HepG2 (cell line): ENCODE measurements at regions not wholly inside any gene's neighbourhood (a gene's known extent, or its start where the extent isn't known, plus 50 kb on each side); places are given as distances from the start of the nearest gene placed in this dataset.

Source experiments
- ATAC-seq: fragments of 200-7000 bp; cut with Tn5 transposase; 3 replicates; pipeline ENCODE4 v1.9.1; 2020; ENCODE audit warnings: mild to moderate bottlenecking, moderate library complexity
- BruUV-seq: library from RNA; stranded (reverse); fragments of 400-500 nt; replicated peaks from 2 replicates; lab custom pipeline; 2021; lab: Mats Ljungman, UMichigan
- CTCF ChIA-PET: fragments of 300-600 bp; formaldehyde crosslinking; extraction: SDS; loops from one replicate; lab custom pipeline; 2021; ENCODE audit warnings: low total read pairs, inconsistent platforms, low intra/inter-chr PET ratio; lab: Yijun Ruan, JAX
- POLR2A ChIA-PET: fragments of 350-600 bp; sonication (Branson Sonifier 250); formaldehyde crosslinking; loops from one replicate; lab custom pipeline; 2020; ENCODE audit warnings: antibody characterized with exemption, inconsistent platforms; lab: Yijun Ruan, JAX
- DNase-seq: peaks from one replicate; pipeline ENCODE4 v3.0.0-alpha.2; 2015; ENCODE audit warnings: low spot score
- FAIRE-seq: peaks from 3 replicates; lab custom pipeline; 2011; peaks lifted over from hg19 to GRCh38; lab: Jason Lieb, UNC
- H2AFZ ChIP-seq: one replicate; pipeline ENCODE4 v1.6.1; 2011; ENCODE audit warnings: low read length, inconsistent platforms
- H3K27ac ChIP-seq: fragments of 300-600 bp; 3 replicates; pipeline ENCODE4 v1.8.0; 2011; ENCODE audit warnings: mixed run types, mild to moderate bottlenecking, mixed read lengths, low read length, inconsistent platforms; ENCODE audit not compliant: insufficient read depth; ENCODE audit errors: extremely low read length
- H3K27me3 ChIP-seq, 2 experiments: fragments of 200-600 bp in 1 of 2; 2 replicates in 1 of 2; 3 replicates in 1 of 2; pipeline versions ENCODE4 v1.6.0 to v1.8.0; 2011; ENCODE audit warnings: low read length in 2 of 2, mild to moderate bottlenecking in 2 of 2, moderate library complexity in 2 of 2, inconsistent platforms in 1 of 2; ENCODE audit not compliant: insufficient read depth in 2 of 2, control insufficient read depth in 1 of 2
- H3K36me3 ChIP-seq, 2 experiments: fragments of 200-600 bp in 1 of 2; replicated peaks in 1 of 2; 2 replicates in 1 of 2; 3 replicates in 1 of 2; pipeline versions ENCODE4 v1.5.1 to v1.8.0; 2011; ENCODE audit warnings: low read length in 2 of 2, inconsistent platforms in 1 of 2; ENCODE audit not compliant: insufficient read depth in 2 of 2, control insufficient read depth in 1 of 2
- H3K4me1 ChIP-seq: 2 replicates; pipeline ENCODE4 v1.5.1; 2012; ENCODE audit warnings: low read length, inconsistent platforms; ENCODE audit not compliant: insufficient read depth
- H3K4me2 ChIP-seq: 2 replicates; pipeline ENCODE4 v1.6.0; 2011; ENCODE audit warnings: low read depth, low read length, inconsistent platforms
- H3K4me3 ChIP-seq, 3 experiments: fragments of 200-600 bp in 1 of 3; sonication (generic), shearing (Covaris generic) in 1 of 3; replicated peaks in 1 of 3; 2 replicates each; pipeline ENCODE4 v1.5.1; 2011 to 2016; ENCODE audit warnings: low read length in 3 of 3, inconsistent platforms in 2 of 3, low read depth in 2 of 3, mild to moderate bottlenecking in 2 of 3, control low read depth in 1 of 3, mixed read lengths in 1 of 3; ENCODE audit not compliant: insufficient read depth in 1 of 3
- H3K79me2 ChIP-seq: one replicate; pipeline ENCODE4 v1.6.1; 2011; ENCODE audit warnings: low read length, inconsistent platforms; ENCODE audit not compliant: insufficient read depth
- H3K9ac ChIP-seq: 2 replicates; pipeline ENCODE4 v1.6.0; 2011; ENCODE audit warnings: mild to moderate bottlenecking, low read depth, low read length, inconsistent platforms; ENCODE audit not compliant: insufficient read depth
- H3K9me3 ChIP-seq: 2 replicates; pipeline ENCODE4 v1.5.1; 2012; ENCODE audit warnings: mild to moderate bottlenecking, low read length
- H4K20me1 ChIP-seq: 2 replicates; pipeline ENCODE4 v1.6.0; 2011; ENCODE audit warnings: inconsistent platforms, mild to moderate bottlenecking, low read length, moderate library complexity; ENCODE audit not compliant: insufficient read depth
- ADNP ChIP-seq: sonication (generic); formaldehyde crosslinking; IDR thresholded peaks from 2 replicates; pipeline ENCODE4 v1.4.0; 2020; ENCODE audit warnings: missing genetic modification reagents
- BRCA1 ChIP-seq: sonication (generic); formaldehyde crosslinking; IDR thresholded peaks from 2 replicates; pipeline ENCODE4 v1.4.0; 2020; ENCODE audit warnings: missing genetic modification reagents
- EEA1 ChIP-seq: sonication (generic); formaldehyde crosslinking; IDR thresholded peaks from 2 replicates; pipeline ENCODE4 v1.5.1; 2020; ENCODE audit warnings: mild to moderate bottlenecking, missing genetic modification reagents, borderline replicate concordance
- MED8 ChIP-seq: sonication (generic); formaldehyde crosslinking; IDR thresholded peaks from 2 replicates; pipeline ENCODE4 v1.8.1; 2023; ENCODE audit warnings: mild to moderate bottlenecking, missing genetic modification reagents; ENCODE audit not compliant: insufficient replicate concordance
- MYC ChIP-seq: sonication (generic); formaldehyde crosslinking; IDR thresholded peaks from 2 replicates; pipeline ENCODE4 v1.9.0; 2021; ENCODE audit warnings: missing genetic modification reagents, borderline replicate concordance
- SIX4 ChIP-seq: sonication (generic); formaldehyde crosslinking; IDR thresholded peaks from 2 replicates; pipeline ENCODE4 v1.4.0; 2020; ENCODE audit warnings: missing genetic modification reagents
- ZBTB10 ChIP-seq: sonication (generic); formaldehyde crosslinking; IDR thresholded peaks from 2 replicates; pipeline ENCODE4 v1.4.0; 2020; ENCODE audit warnings: missing genetic modification reagents, borderline replicate concordance
- ZNF263 ChIP-seq: sonication (generic); formaldehyde crosslinking; IDR thresholded peaks from 2 replicates; pipeline ENCODE4 v1.4.0; 2020; ENCODE audit warnings: missing genetic modification reagents
- ZNF280D ChIP-seq: sonication (generic); formaldehyde crosslinking; IDR thresholded peaks from 2 replicates; pipeline ENCODE4 v1.5.1; 2020; ENCODE audit warnings: mild to moderate bottlenecking, missing genetic modification reagents
- ZNF292 ChIP-seq: sonication (generic); formaldehyde crosslinking; IDR thresholded peaks from 2 replicates; pipeline ENCODE4 v1.8.1; 2022; ENCODE audit warnings: mild to moderate bottlenecking, low read depth, missing genetic modification reagents, borderline replicate concordance
- ZNF33A ChIP-seq: sonication (generic); formaldehyde crosslinking; IDR thresholded peaks from 2 replicates; pipeline ENCODE4 v1.5.1; 2020; ENCODE audit warnings: missing genetic modification reagents, mild to moderate bottlenecking, moderate library complexity, borderline replicate concordance
- ZNF589 ChIP-seq: sonication (generic); formaldehyde crosslinking; conservative IDR thresholded peaks from 2 replicates; pipeline ENCODE4 v1.8.0; 2022; ENCODE audit warnings: mild to moderate bottlenecking, moderate library complexity, missing genetic modification reagents
- ZNF703 ChIP-seq: sonication (generic); formaldehyde crosslinking; IDR thresholded peaks from 2 replicates; pipeline ENCODE4 v1.5.1; 2020; ENCODE audit warnings: missing genetic modification reagents, mild to moderate bottlenecking, moderate library complexity, borderline replicate concordance
- ZNF710 ChIP-seq: sonication (generic); formaldehyde crosslinking; IDR thresholded peaks from 2 replicates; pipeline ENCODE4 v1.5.0; 2020; ENCODE audit warnings: mild to moderate bottlenecking, missing genetic modification reagents, borderline replicate concordance
- ZNF850 ChIP-seq: sonication (generic); formaldehyde crosslinking; conservative IDR thresholded peaks from 2 replicates; pipeline ENCODE4 v1.9.0; 2021; ENCODE audit warnings: mild to moderate bottlenecking, missing genetic modification reagents
- ZSCAN25 ChIP-seq: sonication (generic); formaldehyde crosslinking; IDR thresholded peaks from 2 replicates; pipeline ENCODE4 v1.8.0; 2022; ENCODE audit warnings: mild to moderate bottlenecking, missing genetic modification reagents
- WGBS: methylation state at CpG from one replicate; pipeline ENCODE4 v1.1.6; 2017; ENCODE audit warnings: low lambda C conversion rate; 5-methylcytosine and 5-hydroxymethylcytosine counted together
- in situ Hi-C: cut with HindIII; loops from 2 replicates; pipeline ENCODE4 v1.10.0; 2017; ENCODE audit warnings: low pct_unique_long_range_greater_than_20kb; ENCODE audit not compliant: extremely low pct_ligation_motif_present
- intact Hi-C: fragments of 100-400 bp; cut with micrococcal nuclease; formaldehyde crosslinking; loops from one replicate; pipeline ENCODE4 v1.10.0; 2022; ENCODE audit not compliant: unreplicated experiment

GRCh38 chr14:85319998-85320630 is 209.8 kb upstream of the FLRT2 start:
- Histone ChIP-seq H3K27ac (no peak overlapping the region), H3K79me2 (no peaks in the 10 kb centered on the region), H3K9me3 (peaks cover 70% of the 10 kb centered on the region), H3K36me3 (no peaks in the 10 kb centered on the region), H3K4me2 (no peak overlapping the region), H3K9ac (no peak overlapping the region), H3K4me1 (no peaks in the 10 kb centered on the region), H3K27me3 (no peaks in the 10 kb centered on the region), H3K4me3 (no peak overlapping the region), H4K20me1 (no peaks in the 10 kb centered on the region), H2AFZ (no peak overlapping the region)
- in situ Hi-C loops (no loop called here), intact Hi-C loops (no loop called here)
- BruUV-seq: no TSS peak
- no peak for DNase-seq
- ChIA-PET POLR2A (no interaction called here), CTCF (no interaction called here)
- TF ChIP-seq MED8 (CRISPR knock-in tag): no peak
- no peak for TF ChIP-seq ZNF589 (CRISPR knock-in tag)
- no peak for TF ChIP-seq BRCA1 (CRISPR knock-in tag)
- TF ChIP-seq ZNF850 (CRISPR knock-in tag): no peak
- no peak for TF ChIP-seq EEA1 (CRISPR knock-in tag)
- TF ChIP-seq ZNF33A (CRISPR knock-in tag): no peak
- TF ChIP-seq ZNF292: no peak
- no peak for TF ChIP-seq ZSCAN25 (CRISPR knock-in tag)
- TF ChIP-seq ZNF280D (CRISPR knock-in tag): no peak
- TF ChIP-seq ZNF263 (CRISPR knock-in tag): no peak
- TF ChIP-seq ZNF710: no peak
- TF ChIP-seq MYC: no peak
- TF ChIP-seq SIX4 (CRISPR knock-in tag): no peak
- TF ChIP-seq ZBTB10 (CRISPR knock-in tag): no peak
- TF ChIP-seq ADNP (CRISPR knock-in tag): no peak
- TF ChIP-seq ZNF703 (CRISPR knock-in tag): no peak
- no peak for ATAC-seq
- FAIRE-seq: no peak
- WGBS: 4% methylated on average over 6 of the region's 6 CpGs
